KOPT-K1 (cell line): ENCODE measurements at regions not wholly inside any gene's neighbourhood (a gene's known extent, or its start where the extent isn't known, plus 50 kb on each side); places are given as distances from the start of the nearest gene placed in this dataset.
"Not testable (repeated sequence)": the region's sequence is repeated elsewhere in the genome, so short reads cannot be mapped to it uniquely, and the experiment has no call there.

Source experiments
- H3K27ac ChIP-seq: fragments of 200-600 bp; sonication (generic); 2 replicates; pipeline ENCODE4 v1.5.1; 2016; ENCODE audit warnings: antibody characterized with exemption, mild to moderate bottlenecking, low read depth, low read length; ENCODE audit not compliant: poor library complexity, severe bottlenecking
- H3K36me3 ChIP-seq: fragments of 200-600 bp; sonication (generic); 2 replicates; pipeline ENCODE4 v1.5.1; 2017; ENCODE audit warnings: antibody characterized with exemption, mild to moderate bottlenecking, low read length, moderate library complexity; ENCODE audit not compliant: insufficient read depth
- H3K9me3 ChIP-seq: fragments of 200-600 bp; sonication (generic); 2 replicates; pipeline ENCODE4 v1.5.1; 2017; ENCODE audit warnings: antibody characterized with exemption, low read length, mild to moderate bottlenecking; ENCODE audit not compliant: insufficient read depth, poor library complexity, severe bottlenecking

DNA sequence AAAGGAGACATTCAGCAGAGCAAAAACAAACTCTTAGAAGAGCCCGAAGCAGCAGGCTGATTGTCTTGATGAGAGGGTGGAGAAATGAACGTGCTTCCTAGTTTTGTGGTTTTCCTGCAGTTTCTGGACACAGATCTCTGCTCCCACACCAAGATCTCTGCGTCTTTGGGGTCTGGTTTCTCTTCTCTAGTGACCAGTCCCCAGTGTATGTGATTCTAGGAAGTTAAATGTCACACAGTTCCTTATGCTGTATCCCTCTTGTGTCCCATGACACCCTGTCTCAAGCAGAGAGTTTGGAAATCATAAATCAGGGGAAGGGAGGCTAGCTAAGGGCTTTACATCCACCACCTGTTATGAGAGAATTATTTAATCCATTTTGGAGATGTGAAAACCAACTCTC, 55.4 kb upstream of the KLF14 start:
- H3K27ac ChIP-seq = no peak overlapping the region
- no peaks in the 10 kb centered on the region for H3K9me3 ChIP-seq
- H3K36me3 ChIP-seq = no peaks in the 10 kb centered on the region

DNA sequence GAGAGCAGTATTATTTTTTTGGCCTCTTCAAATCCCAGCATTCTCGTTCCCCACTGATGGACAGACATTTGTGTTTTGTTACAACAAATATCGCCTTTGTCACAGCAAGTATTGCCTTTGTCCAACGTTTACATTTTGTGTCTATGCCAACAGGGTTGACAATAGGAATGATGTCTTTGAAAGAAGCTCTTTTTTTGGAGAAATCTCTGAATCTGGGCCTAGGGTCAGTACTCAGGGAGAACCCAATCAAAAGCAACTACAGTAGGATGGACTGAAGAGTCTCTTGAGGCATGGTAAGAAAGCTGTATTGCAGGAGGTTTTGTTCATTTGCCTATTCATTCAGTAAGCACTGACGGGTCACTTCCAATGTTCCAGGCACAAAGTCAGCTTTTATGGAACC, 57.7 kb upstream of the KLF14 start:
- H3K9me3 ChIP-seq = no peaks in the 10 kb centered on the region
- H3K36me3 ChIP-seq = no peaks in the 10 kb centered on the region
- no peak overlapping the region for H3K27ac ChIP-seq

DNA sequence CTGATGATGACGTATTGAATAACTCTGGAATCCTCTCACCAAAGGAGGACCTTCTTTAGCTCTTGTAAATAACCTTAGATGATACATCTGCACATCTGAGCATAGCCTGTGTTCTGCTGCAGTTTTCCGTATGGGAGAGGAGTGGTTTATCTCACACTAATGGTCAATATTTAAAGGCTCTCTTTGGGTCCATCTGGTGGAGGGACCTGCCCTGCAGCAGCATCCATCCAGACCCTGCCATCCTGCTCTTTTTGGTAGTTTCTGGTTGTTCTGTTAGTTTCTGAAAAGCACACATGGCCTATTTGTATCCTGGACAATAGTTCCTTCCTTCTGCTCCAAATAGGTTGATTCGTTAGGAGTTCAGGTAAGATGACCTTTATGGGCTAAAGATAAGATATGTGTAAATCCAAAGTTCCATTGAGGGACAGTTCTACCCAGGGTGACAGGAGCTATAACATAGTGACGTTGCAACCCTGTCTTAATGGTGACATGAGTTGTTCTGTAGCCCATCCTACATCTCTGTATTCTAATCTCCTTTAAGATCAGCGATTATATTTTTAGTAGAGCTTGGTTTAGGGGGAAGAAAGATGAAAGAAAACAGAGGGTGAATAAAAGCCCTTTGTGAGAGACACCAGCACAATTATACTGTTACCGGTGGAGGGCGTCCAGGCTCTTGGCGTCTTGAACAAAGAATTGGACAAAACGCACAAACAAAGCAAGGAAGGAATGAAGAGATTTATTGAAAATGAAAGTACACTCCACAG, 60.0 kb upstream of the KLF14 start:
- Histone ChIP-seq H3K27ac (no peak overlapping the region), H3K9me3 (no peaks in the 10 kb centered on the region), H3K36me3 (no peaks in the 10 kb centered on the region)

DNA sequence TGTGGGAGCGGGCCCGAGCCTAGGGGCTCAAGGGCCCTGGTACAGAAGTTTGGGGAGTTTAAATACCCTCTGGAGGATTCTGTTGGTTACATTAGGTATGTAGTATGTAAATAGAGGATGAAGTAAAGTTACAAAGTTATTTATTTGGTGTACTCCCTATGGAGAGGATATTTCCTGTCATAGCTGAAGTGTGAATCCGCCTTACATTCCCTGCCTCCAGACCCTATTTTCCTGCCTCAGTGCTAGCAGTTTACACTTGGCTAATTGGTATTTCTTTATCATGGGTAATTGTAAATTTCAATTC, 60.6 kb upstream of the KLF14 start:
- no peaks in the 10 kb centered on the region for H3K36me3 ChIP-seq
- no peaks in the 10 kb centered on the region for H3K9me3 ChIP-seq
- H3K27ac ChIP-seq = no peak overlapping the region

DNA sequence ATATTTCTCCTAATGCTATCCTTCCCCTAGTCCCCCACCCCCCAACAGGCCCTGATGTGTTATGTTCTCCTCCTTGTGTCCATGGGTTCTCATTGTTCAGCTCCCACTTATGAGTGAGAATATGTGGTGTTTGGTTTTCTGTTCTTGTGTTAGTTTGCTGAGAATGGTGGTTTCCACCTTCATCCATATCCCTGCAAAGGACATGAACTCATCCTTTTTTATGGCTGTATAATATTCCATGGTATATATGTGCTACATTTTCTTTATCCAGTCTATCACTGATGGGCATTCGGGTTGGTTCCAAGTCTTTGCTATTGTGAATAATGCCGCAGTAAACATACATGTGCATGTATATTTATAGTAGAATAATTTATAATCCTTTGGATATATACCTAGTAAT, 62.4 kb upstream of the KLF14 start:
- not testable (repeated sequence) for H3K36me3 ChIP-seq, H3K27ac ChIP-seq, H3K9me3 ChIP-seq

DNA sequence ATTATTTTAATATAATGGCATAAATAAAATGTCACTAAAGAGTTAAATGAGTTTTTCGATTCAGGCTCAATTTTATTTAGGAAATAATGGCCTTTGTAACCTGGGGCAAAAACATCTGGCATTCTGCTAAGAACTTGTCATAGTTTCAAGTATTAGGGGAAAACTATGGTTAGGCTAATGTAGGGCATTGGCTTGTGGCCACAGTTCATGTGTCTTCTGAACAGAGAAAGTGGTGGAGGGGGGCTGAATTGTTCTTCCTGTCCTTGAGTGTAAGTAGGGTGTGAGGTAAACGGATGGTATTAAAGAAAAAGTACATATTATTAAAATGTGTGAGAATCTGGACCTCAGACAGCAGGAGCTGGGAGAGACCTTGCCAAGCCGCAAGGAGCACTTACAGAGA, 69.1 kb upstream of the KLF14 start:
- Histone ChIP-seq H3K36me3 (no peaks in the 10 kb centered on the region), H3K27ac (no peak overlapping the region), H3K9me3 (no peaks in the 10 kb centered on the region)

DNA sequence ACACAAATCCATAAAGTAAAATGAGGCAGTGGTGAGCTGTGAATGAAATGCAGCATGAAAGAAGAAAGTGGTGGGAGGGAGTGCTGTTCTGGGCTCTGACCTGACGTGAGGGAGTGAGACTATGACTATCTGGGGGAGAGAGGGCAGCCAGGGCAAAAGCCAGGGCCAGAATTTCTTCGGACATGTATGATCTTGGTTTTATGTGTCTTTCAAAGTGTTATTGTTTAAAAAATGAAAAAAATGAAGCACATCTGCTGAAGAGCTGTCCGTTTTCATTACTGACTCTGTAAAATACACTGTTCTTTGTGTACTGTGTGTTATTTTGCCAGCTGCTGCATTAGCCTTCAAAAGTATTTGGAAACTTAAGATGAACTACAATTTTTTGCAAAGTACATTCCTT, 70.2 kb upstream of the KLF14 start:
- H3K9me3 ChIP-seq = no peaks in the 10 kb centered on the region
- no peak overlapping the region for H3K27ac ChIP-seq

DNA sequence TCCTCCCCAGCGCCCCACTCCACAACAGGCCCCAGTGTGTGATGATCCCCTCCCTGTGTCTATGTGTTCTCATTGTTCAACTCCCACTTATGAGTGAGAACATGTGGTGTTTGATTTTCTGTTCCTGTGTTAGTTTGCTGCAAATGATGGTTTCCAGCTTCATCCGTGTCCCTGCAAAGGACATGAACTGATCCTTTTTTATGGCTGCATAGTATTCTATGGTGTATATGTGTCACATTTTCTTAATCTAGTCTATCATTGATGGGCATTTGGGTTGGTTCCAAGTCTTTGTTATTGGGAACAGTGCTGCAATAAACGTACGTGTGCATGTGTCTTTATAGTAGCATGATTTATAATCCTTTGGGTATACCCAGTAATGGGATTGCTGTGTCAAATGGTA, 78.8 kb upstream of the KLF14 start:
- H3K27ac ChIP-seq, H3K36me3 ChIP-seq, H3K9me3 ChIP-seq: not testable (repeated sequence)

More for the DNA sequence above, 70.2 kb upstream of the KLF14 start:
- no peaks in the 10 kb centered on the region for H3K36me3 ChIP-seq

DNA sequence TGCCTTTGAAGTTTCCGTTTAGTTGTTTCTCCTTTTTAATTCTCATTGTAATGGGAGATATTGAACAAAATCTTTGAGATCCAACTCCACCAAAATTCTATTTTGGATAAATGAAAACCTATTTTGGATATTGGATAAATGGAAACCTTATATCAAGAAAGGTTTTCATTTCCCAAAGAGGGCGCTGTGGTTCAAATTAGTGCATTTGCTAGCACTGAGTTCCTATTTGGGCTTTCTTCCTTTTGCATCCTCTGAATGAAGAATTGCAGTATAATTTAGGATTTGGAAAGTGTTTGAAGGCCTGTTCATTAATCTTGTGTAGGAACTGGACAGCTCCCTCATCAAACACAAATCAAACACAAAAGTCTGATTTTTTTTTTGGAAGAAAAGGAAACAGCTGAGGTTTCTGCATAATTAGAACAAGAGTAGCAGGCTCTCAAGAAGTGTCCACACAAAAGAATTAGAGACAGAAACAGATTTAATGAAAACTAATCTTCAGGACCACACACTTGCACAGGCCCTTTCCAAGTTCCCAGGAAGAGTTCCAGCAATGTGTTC, 80.8 kb upstream of the KLF14 start:
- Histone ChIP-seq H3K27ac (no peak overlapping the region), H3K9me3 (no peaks in the 10 kb centered on the region), H3K36me3 (no peaks in the 10 kb centered on the region)

DNA sequence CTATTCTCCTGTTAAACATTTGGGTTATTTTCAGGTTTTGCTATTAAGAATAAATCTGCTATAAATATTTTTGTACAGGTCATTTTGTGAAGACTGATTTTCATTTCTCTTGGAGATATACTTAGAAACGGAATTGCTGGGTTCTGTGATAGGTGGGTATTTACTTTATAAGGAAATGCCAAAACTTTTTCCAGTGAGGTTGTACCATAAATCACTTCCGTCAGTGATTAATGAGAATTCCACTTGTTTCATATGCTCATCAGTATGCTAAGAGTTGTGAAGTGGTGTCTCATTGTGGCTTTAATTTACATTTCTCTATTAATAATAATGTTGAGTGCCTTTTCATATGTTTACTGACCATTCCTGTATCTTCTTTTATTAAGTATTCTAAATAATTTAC, 84.0 kb upstream of the KLF14 start:
- Histone ChIP-seq H3K27ac (no peak overlapping the region), H3K9me3 (no peaks in the 10 kb centered on the region), H3K36me3 (no peaks in the 10 kb centered on the region)

DNA sequence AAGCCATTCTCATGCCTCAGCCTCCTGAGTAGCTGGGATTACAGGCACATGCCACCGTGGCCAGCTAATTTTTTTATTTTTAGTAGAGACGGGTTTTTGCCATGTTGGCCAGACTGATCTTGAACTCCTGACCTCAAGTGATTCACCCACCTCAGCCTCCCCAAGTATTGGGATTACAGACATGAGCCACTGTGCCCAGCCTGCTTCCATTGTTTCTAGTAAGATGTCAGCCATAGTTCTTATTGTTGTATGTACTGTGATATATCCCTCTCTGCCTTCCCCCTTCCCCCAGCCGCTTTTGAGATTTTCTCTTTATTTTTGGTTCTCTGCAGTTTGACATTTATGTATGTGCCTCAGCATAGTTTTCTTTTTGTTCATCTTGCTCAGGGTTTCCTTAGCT, 87.9 kb upstream of the KLF14 start:
- Histone ChIP-seq H3K9me3 (peaks cover 17% of the 10 kb centered on the region), H3K36me3 (no peaks in the 10 kb centered on the region), H3K27ac (no peak overlapping the region)

DNA sequence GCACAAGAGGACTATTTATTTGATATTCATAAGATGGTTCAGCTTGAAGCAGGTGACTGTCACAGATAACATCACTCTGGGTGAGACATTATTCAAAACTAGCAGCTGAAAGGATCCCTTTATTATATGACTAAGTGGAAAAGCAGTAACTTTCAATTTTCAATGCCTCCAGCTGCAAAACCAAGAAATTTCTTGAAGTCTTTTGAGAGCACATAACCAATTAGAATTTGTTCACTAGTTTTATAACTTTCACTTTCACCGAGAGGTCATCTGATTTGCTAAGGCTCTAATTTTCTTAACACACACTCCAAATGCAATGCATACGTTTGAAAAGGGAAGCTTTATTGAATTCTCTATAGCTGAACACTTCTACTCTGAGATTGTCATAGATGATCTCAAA, 88.6 kb upstream of the KLF14 start:
- peak overlapping the region; percentile 9 for H3K27ac ChIP-seq
- peaks cover 22% of the 10 kb centered on the region for H3K9me3 ChIP-seq
- no peaks in the 10 kb centered on the region for H3K36me3 ChIP-seq

DNA sequence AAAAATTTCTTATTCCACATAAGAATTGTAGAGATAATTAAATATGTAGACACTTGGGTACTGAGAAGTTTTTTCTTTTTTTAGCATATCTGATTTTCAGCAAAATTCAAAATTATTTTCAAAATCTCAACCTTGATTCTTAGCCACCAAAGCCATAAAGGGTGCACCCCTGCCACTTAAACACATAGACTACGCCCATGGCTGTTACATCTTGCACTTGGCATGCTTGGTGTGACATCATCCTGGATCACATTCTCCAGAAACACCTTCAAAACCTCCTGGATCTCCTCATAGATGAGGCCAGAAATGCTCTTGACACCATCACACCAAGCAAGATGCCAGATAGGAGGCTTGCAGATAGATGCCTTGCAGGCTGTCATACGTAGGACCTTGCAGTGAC, 89.1 kb upstream of the KLF14 start:
- H3K9me3 ChIP-seq = peaks cover 24% of the 10 kb centered on the region
- no peaks in the 10 kb centered on the region for H3K36me3 ChIP-seq
- peak overlapping the region; percentile 9 for H3K27ac ChIP-seq

DNA sequence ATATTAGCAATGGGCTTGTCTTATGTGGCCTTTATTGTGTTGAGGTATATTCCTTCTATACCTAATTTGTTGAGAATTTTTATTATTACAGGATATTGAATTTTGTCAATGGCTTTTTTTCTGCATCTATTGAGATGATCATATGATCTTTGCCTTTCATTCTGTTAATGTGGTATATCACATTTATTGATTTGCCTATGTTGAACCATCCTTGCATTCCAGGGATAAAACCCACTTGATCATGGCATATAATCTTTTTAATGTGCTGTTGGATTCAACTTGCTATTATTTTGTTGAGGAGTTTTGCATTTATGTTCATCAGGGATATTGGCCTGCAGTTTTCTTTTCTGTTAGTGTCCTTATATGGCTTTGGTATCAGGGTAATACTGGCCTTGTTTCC, 91.8 kb upstream of the KLF14 start:
- Histone ChIP-seq H3K36me3 (no peaks in the 10 kb centered on the region), H3K27ac (no peak overlapping the region), H3K9me3 (peaks cover 27% of the 10 kb centered on the region)

DNA sequence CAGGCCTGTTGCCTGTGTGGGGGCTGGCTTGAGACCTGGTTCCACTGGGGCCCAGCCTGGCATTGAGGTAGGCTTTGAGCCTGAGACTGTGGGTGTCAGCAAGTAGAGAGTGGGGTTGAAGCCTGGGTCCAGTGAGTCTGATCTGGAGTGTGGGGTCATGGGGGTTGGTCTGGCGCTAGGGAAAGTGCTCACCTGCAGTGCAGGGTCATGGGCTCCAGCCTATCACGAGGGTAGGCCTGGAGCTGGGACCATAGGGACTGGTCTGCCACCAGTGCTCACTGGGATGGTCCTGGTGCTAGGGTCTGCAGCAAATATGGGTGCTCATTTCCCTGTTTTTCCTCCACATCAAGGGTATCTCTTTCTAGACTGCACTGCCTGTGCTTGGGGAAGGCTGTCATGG, 95.4 kb upstream of the KLF14 start:
- Histone ChIP-seq H3K9me3 (peaks cover 27% of the 10 kb centered on the region), H3K27ac (no peak overlapping the region), H3K36me3 (no peaks in the 10 kb centered on the region)

DNA sequence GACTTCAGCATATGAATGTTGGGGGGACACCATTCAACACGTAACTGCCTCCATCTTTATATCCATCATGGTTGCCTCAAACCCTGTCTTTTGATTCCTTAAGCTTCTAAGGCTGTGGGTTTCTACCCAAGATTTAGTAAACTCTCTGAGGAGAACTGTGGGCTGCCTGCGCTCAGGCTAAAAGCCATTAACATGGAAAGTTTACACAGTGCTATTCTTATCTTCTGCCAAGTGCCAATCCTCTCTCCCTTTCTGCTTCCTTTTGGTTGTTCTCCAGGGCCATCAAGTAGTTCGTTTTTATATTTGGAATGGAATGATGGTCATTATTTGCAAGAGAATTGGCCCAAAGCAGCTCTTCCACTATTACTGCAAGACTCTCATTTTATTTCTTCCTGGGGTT, 97.3 kb upstream of the KLF14 start:
- no peaks in the 10 kb centered on the region for H3K36me3 ChIP-seq
- peaks cover 16% of the 10 kb centered on the region for H3K9me3 ChIP-seq
- H3K27ac ChIP-seq = no peak overlapping the region
